ENCODE measurements at regions not wholly inside any gene's neighbourhood (a gene's known extent, or its start where the extent isn't known, plus 50 kb on each side); places are given as distances from the start of the nearest gene placed in this dataset.

DNA sequence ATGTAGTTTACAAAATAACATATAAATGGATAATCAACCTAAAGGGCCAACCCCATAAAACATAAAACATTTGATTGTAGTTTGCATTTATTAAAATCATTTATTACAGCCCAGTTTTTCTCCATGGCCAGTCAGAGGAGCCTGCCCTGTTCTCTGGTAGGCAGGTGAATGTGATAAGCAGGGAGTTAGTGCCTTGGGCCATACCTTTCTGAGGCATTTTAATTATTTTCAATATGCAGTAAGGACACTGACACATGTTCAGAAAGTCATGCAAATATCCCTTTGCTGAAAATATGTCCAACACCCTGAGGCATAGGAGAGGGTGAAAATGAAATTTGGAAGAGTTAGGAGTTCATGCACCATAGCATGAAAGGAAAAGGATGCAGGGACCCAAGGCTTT is 242.6 kb upstream of the EDNRB start:
- TF ChIP-seq, protein P1, sequence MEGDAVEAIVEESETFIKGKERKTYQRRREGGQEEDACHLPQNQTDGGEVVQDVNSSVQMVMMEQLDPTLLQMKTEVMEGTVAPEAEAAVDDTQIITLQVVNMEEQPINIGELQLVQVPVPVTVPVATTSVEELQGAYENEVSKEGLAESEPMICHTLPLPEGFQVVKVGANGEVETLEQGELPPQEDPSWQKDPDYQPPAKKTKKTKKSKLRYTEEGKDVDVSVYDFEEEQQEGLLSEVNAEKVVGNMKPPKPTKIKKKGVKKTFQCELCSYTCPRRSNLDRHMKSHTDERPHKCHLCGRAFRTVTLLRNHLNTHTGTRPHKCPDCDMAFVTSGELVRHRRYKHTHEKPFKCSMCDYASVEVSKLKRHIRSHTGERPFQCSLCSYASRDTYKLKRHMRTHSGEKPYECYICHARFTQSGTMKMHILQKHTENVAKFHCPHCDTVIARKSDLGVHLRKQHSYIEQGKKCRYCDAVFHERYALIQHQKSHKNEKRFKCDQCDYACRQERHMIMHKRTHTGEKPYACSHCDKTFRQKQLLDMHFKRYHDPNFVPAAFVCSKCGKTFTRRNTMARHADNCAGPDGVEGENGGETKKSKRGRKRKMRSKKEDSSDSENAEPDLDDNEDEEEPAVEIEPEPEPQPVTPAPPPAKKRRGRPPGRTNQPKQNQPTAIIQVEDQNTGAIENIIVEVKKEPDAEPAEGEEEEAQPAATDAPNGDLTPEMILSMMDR (IDR thresholded peaks at IDR 0.05): no peak
- Mint-ChIP-seq H3K27me3 (peaks cover 11% of the 10 kb centered on the region), H3K36me3 (ENCODE audit: low read depth) (no peaks in the 10 kb centered on the region), H3K27ac (no peak overlapping the region), H3K9me3 (peaks cover 3% of the 10 kb centered on the region), H3K4me3 (no peak overlapping the region), H3K4me1 (ENCODE audit: low read depth) (no peaks in the 10 kb centered on the region)
- no peaks in the 10 kb centered on the region for H3K27me3 ChIP-seq (ENCODE audit: control insufficient read depth in 1 of 2, insufficient read depth in 2 of 2, low read length in 2 of 2)
- ChIA-PET POLR2A (no interaction called here), CTCF (no interaction called here)
- intact Hi-C loops (cut with DNase I, micrococcal nuclease): no loop called here
- no peak overlapping the region for H3K27ac ChIP-seq (ENCODE audit: low read depth in 1 of 2, low read length in 2 of 2)
- ATAC-seq (ENCODE audit: poor library complexity) (no peak), DNase-seq (no peak)
- no peaks in the 10 kb centered on the region for H3K4me1 ChIP-seq (ENCODE audit: insufficient read depth, low read length)
- no peak overlapping the region for H3K4me3 ChIP-seq (ENCODE audit: low read length)
- H3K9me3 ChIP-seq (ENCODE audit: control insufficient read depth in 1 of 2, insufficient read depth in 1 of 2, low read length in 2 of 2): no peaks in the 10 kb centered on the region
- H3K36me3 ChIP-seq (ENCODE audit: insufficient read depth, low read length): no peaks in the 10 kb centered on the region

DNA sequence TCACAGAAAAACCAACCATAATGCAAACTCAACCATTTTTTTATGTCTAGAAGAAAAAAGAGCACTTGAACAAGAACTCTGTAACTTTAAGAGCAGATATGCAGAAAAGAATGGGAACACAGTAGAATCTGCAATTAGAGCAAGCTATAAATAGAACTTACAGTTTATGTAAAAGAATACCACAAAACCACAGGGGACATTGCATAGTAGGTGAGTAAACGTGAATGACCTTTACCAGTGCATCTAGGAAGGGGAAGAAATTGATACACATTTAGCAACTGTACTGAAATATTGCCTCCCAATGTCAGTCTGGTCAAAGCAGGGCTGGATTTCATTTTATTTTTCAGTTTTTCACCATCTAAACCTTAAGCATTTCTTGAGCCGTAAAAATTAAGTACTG is 242.2 kb upstream of the EDNRB start:
- Mint-ChIP-seq H3K36me3 (ENCODE audit: low read depth) (no peaks in the 10 kb centered on the region), H3K27ac (no peak overlapping the region)
- ATAC-seq (ENCODE audit: poor library complexity): no peak

DNA sequence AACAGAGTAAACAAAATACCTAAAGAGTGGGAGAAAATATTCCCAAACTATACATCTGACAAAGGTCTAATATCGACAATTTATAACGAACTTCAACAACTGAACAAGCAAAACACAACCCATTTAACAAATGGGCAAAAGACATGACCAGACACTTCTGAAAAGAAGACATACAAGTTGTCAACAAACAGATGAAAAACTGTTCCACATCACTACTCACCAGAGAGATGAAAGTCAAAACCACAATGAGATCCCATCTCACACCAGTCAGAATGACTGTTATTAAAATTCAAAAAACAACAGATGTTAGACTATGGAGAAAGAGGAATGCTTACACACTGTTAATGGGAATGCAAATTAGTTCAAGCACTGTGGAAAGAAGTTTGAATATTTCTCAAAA is 233.8 kb upstream of the EDNRB start:
- H3K4me3 ChIP-seq (ENCODE audit: low read length): no peak overlapping the region
- no peaks in the 10 kb centered on the region for H3K4me1 Mint-ChIP-seq (ENCODE audit: low read depth)
- no peaks in the 10 kb centered on the region for H3K9me3 ChIP-seq (ENCODE audit: control insufficient read depth in 1 of 2, insufficient read depth in 1 of 2, low read length in 2 of 2)
- peaks cover 5% of the 10 kb centered on the region for H3K9me3 Mint-ChIP-seq
- no peaks in the 10 kb centered on the region for H3K36me3 ChIP-seq (ENCODE audit: insufficient read depth, low read length)
- no peaks in the 10 kb centered on the region for H3K27me3 Mint-ChIP-seq
- no peaks in the 10 kb centered on the region for H3K4me1 ChIP-seq (ENCODE audit: insufficient read depth, low read length)
- POLR2A ChIA-PET: no interaction called here
- no peaks in the 10 kb centered on the region for H3K36me3 Mint-ChIP-seq (ENCODE audit: low read depth)
- intact Hi-C loops (cut with DNase I, micrococcal nuclease): no loop called here
- TF ChIP-seq, protein P1 (IDR thresholded peaks at IDR 0.05): no peak
- H3K4me3 Mint-ChIP-seq: no peak overlapping the region
- no peak for ATAC-seq (ENCODE audit: poor library complexity)
- no peaks in the 10 kb centered on the region for H3K27me3 ChIP-seq (ENCODE audit: control insufficient read depth in 1 of 2, insufficient read depth in 2 of 2, low read length in 2 of 2)
- H3K27ac ChIP-seq (ENCODE audit: low read depth in 1 of 2, low read length in 2 of 2): no peak overlapping the region
- no peak for DNase-seq
- H3K27ac Mint-ChIP-seq: no peak overlapping the region
- CTCF ChIA-PET: no interaction called here

More for the DNA sequence above, 242.2 kb upstream of the EDNRB start:
- no peaks in the 10 kb centered on the region for H3K36me3 ChIP-seq (ENCODE audit: insufficient read depth, low read length)
- no peaks in the 10 kb centered on the region for H3K4me1 ChIP-seq (ENCODE audit: insufficient read depth, low read length)
- no peaks in the 10 kb centered on the region for H3K4me1 Mint-ChIP-seq (ENCODE audit: low read depth)
- H3K4me3 Mint-ChIP-seq: no peak overlapping the region
- intact Hi-C loops (cut with DNase I, micrococcal nuclease): no loop called here
- no peak for DNase-seq
- ChIA-PET POLR2A (no interaction called here), CTCF (no interaction called here)
- H3K27ac ChIP-seq (ENCODE audit: low read depth in 1 of 2, low read length in 2 of 2): no peak overlapping the region
- H3K27me3 Mint-ChIP-seq: peaks cover 11% of the 10 kb centered on the region
- TF ChIP-seq, protein P1 (IDR thresholded peaks at IDR 0.05): no peak
- no peaks in the 10 kb centered on the region for H3K9me3 ChIP-seq (ENCODE audit: control insufficient read depth in 1 of 2, insufficient read depth in 1 of 2, low read length in 2 of 2)
- no peaks in the 10 kb centered on the region for H3K27me3 ChIP-seq (ENCODE audit: control insufficient read depth in 1 of 2, insufficient read depth in 2 of 2, low read length in 2 of 2)
- H3K4me3 ChIP-seq (ENCODE audit: low read length): no peak overlapping the region
- peaks cover 3% of the 10 kb centered on the region for H3K9me3 Mint-ChIP-seq

Data from CD4-positive, alpha-beta T cell (primary cell).